SU-DHL-6 (cell line): ENCODE measurements at regions not wholly inside any gene's neighbourhood (a gene's known extent, or its start where the extent isn't known, plus 50 kb on each side); places are given as distances from the start of the nearest gene placed in this dataset.

Experiments used
- H2AFZ ChIP-seq: fragments of 200-600 bp; sonication (generic); 2 replicates; pipeline ENCODE4 v1.6.1; 2014; ENCODE audit warnings: low read depth, mild to moderate bottlenecking, moderate library complexity, mixed read lengths, antibody characterized with exemption, low read length; ENCODE audit not compliant: severe bottlenecking
- H3F3A ChIP-seq: fragments of 200-600 bp; shearing (Covaris generic); 2 replicates; pipeline ENCODE4 v1.6.0; 2016; ENCODE audit warnings: antibody characterized with exemption, mild to moderate bottlenecking; ENCODE audit not compliant: insufficient read depth
- H3K27ac ChIP-seq: fragments of 200-600 bp; sonication (generic); 2 replicates; pipeline ENCODE4 v1.5.1; 2016; ENCODE audit warnings: low read depth, mild to moderate bottlenecking, low read length, moderate library complexity, mixed read lengths
- H3K27me3 ChIP-seq: fragments of 200-600 bp; sonication (generic), shearing (Covaris generic); 2 replicates; pipeline ENCODE4 v1.6.0; 2014; ENCODE audit warnings: mild to moderate bottlenecking, low read length
- H3K36me3 ChIP-seq: fragments of 200-600 bp; sonication (generic); 2 replicates; pipeline ENCODE4 v1.6.1; 2014; ENCODE audit warnings: mild to moderate bottlenecking, low read length, mixed read lengths
- H3K4me2 ChIP-seq: fragments of 300-600, 200-600 bp; shearing (Covaris generic), sonication (generic); 2 replicates; pipeline ENCODE4 v1.6.0; 2014; ENCODE audit warnings: low read length, low read depth, mild to moderate bottlenecking; ENCODE audit not compliant: poor library complexity, severe bottlenecking
- H3K4me3 ChIP-seq: fragments of 200-600 bp; sonication (generic); 2 replicates; pipeline ENCODE4 v1.5.1; 2014; ENCODE audit warnings: antibody characterized with exemption, low read length, mild to moderate bottlenecking, mixed read lengths; ENCODE audit not compliant: insufficient read depth, poor library complexity, severe bottlenecking
- H3K79me2 ChIP-seq: fragments of 200-600 bp; sonication (generic); 2 replicates; pipeline ENCODE4 v1.6.1; 2014; ENCODE audit warnings: mild to moderate bottlenecking, low read length, moderate library complexity; ENCODE audit not compliant: insufficient read depth
- H3K9ac ChIP-seq: fragments of 200-600 bp; sonication (generic); 2 replicates; pipeline ENCODE4 v1.7.0; 2014; ENCODE audit warnings: mild to moderate bottlenecking, low read length
- H3K9me2 ChIP-seq: fragments of 200-600 bp; sonication (generic); replicated peaks from 2 replicates; pipeline ENCODE4 v1.6.1; 2014; ENCODE audit warnings: low read length; ENCODE audit not compliant: insufficient read depth
- H3K9me3 ChIP-seq: fragments of 200-600 bp; sonication (generic); 2 replicates; pipeline ENCODE4 v1.6.1; 2014; ENCODE audit warnings: low read length, mixed read lengths; ENCODE audit not compliant: insufficient read depth
- H4K20me1 ChIP-seq: fragments of 200-600 bp; sonication (generic); 2 replicates; pipeline ENCODE4 v1.6.1; 2014; ENCODE audit warnings: low read depth, mild to moderate bottlenecking, antibody characterized with exemption, low read length, moderate library complexity, mixed read lengths
- CTCF ChIP-seq: fragments of 200-600 bp; sonication (generic); IDR thresholded peaks from one replicate; pipeline ENCODE4 v1.5.1; 2017; ENCODE audit warnings: antibody characterized with exemption, mild to moderate bottlenecking, low read length, moderate library complexity; ENCODE audit not compliant: insufficient read depth, poor library complexity, severe bottlenecking
- EZH2phosphoT487 ChIP-seq: fragments of 200-600 bp; sonication (generic), shearing (Covaris generic); conservative IDR thresholded peaks from 2 replicates; pipeline ENCODE4 v1.6.1; 2018; ENCODE audit warnings: mild to moderate bottlenecking, antibody characterized with exemption, low read length, moderate library complexity, mixed read lengths

- H2AFZ ChIP-seq: no peak overlapping the region
- no peak overlapping the region for H3K27ac ChIP-seq
- H3K36me3 ChIP-seq: no peaks in the 10 kb centered on the region
- H3K79me2 ChIP-seq: no peaks in the 10 kb centered on the region
- H4K20me1 ChIP-seq: no peaks in the 10 kb centered on the region
- no peaks in the 10 kb centered on the region for H3K9me3 ChIP-seq
- H3K9ac ChIP-seq: no peak overlapping the region
- H3K27me3 ChIP-seq: no peaks in the 10 kb centered on the region
- no peak overlapping the region for H3K4me2 ChIP-seq
- TF ChIP-seq CTCF: no peak
- TF ChIP-seq EZH2phosphoT487: no peak
- no peaks in the 10 kb centered on the region for H3K9me2 ChIP-seq
- no peaks in the 10 kb centered on the region for H3F3A ChIP-seq
- H3K4me3 ChIP-seq: no peak overlapping the region
These were observed 216.1 kb downstream of the HHIPL2 start for GRCh38 chr1:222331765-222332164.

GRCh38 chr1:222331340-222331739, 216.6 kb downstream of the HHIPL2 start:
- Histone ChIP-seq H3F3A (no peaks in the 10 kb centered on the region), H3K9me2 (no peaks in the 10 kb centered on the region), H3K4me2 (no peak overlapping the region), H3K27me3 (no peaks in the 10 kb centered on the region), H4K20me1 (no peaks in the 10 kb centered on the region), H3K27ac (no peak overlapping the region), H2AFZ (no peak overlapping the region), H3K79me2 (no peaks in the 10 kb centered on the region), H3K9ac (no peak overlapping the region), H3K9me3 (no peaks in the 10 kb centered on the region), H3K4me3 (no peak overlapping the region), H3K36me3 (no peaks in the 10 kb centered on the region)
- TF ChIP-seq EZH2phosphoT487 (no peak), CTCF (no peak)

- H3K4me2 ChIP-seq: no peak overlapping the region
- no peak overlapping the region for H3K9ac ChIP-seq
- no peak overlapping the region for H3K4me3 ChIP-seq
- H3K79me2 ChIP-seq: no peaks in the 10 kb centered on the region
- no peaks in the 10 kb centered on the region for H3K27me3 ChIP-seq
- no peak for TF ChIP-seq EZH2phosphoT487
- no peak for TF ChIP-seq CTCF
- H2AFZ ChIP-seq: no peak overlapping the region
- no peak overlapping the region for H3K27ac ChIP-seq
- H4K20me1 ChIP-seq: no peaks in the 10 kb centered on the region
- H3F3A ChIP-seq: no peaks in the 10 kb centered on the region
- H3K9me2 ChIP-seq: no peaks in the 10 kb centered on the region
- no peaks in the 10 kb centered on the region for H3K36me3 ChIP-seq
- no peaks in the 10 kb centered on the region for H3K9me3 ChIP-seq
These were observed 218.3 kb downstream of the HHIPL2 start for GRCh38 chr1:222329493-222330045.
